Caco-2 (cell line): ENCODE measurements at regions not wholly inside any gene's neighbourhood (a gene's known extent, or its start where the extent isn't known, plus 50 kb on each side); places are given as distances from the start of the nearest gene placed in this dataset.
A peak's percentile ranks its signal among the peaks of the same experiment; 100 is the strongest.

Experiments used
- BruUV-seq: library from RNA; stranded (reverse); fragments of 400-500 nt; replicated peaks from 2 replicates; lab custom pipeline; 2021; lab: Mats Ljungman, UMichigan
- CTCF ChIA-PET: fragments of 300-600 bp; sonication (Branson Sonifier 250); formaldehyde crosslinking; loops from one replicate; lab custom pipeline; 2022; ENCODE audit warnings: antibody characterized with exemption; lab: Charles Lee
- POLR2A ChIA-PET: fragments of 300-600 bp; sonication (Branson Sonifier 250); formaldehyde crosslinking; loops from one replicate; lab custom pipeline; 2022; ENCODE audit warnings: antibody characterized with exemption; lab: Charles Lee
- DNase-seq, 2 experiments: peaks; one replicate each; pipeline versions ENCODE4 v3.0.0 to v3.0.0-alpha.2; 2020 to 2022
- H3K27me3 ChIP-seq: replicated peaks from 2 replicates; pipeline ENCODE4 v1.6.0; 2011; ENCODE audit warnings: low read length; ENCODE audit not compliant: control insufficient read depth, insufficient read depth
- H3K36me3 ChIP-seq: 2 replicates; pipeline ENCODE4 v1.5.1; 2011; ENCODE audit warnings: low read length; ENCODE audit not compliant: control insufficient read depth, insufficient read depth
- H3K4me1 ChIP-seq: fragments of 250-450 bp; sonication (Bioruptor Pico); 2 replicates; pipeline ENCODE4 v1.5.1; 2020; ENCODE audit warnings: mild to moderate bottlenecking
- H3K4me3 ChIP-seq: 2 replicates; pipeline ENCODE4 v1.5.1; 2011; ENCODE audit warnings: low read depth, mild to moderate bottlenecking, control low read depth, low read length
- H3K9me3 ChIP-seq: fragments of 250-450 bp; sonication (Bioruptor Pico); 2 replicates; pipeline ENCODE4 v1.5.1; 2020; ENCODE audit warnings: mild to moderate bottlenecking, moderate library complexity
- H3K27ac Mint-ChIP-seq: one replicate; pipeline ENCODE4 v1.8.0; 2022; ENCODE audit warnings: mixed read lengths; ENCODE audit not compliant: unreplicated experiment
- H3K27me3 Mint-ChIP-seq: one replicate; pipeline ENCODE4 v1.8.0; 2022; ENCODE audit warnings: mixed read lengths; ENCODE audit not compliant: insufficient read depth, unreplicated experiment
- H3K36me3 Mint-ChIP-seq: one replicate; pipeline ENCODE4 v1.8.0; 2022; ENCODE audit warnings: mild to moderate bottlenecking, mixed read lengths; ENCODE audit not compliant: insufficient read depth, unreplicated experiment
- H3K4me1 Mint-ChIP-seq: one replicate; pipeline ENCODE4 v1.8.0; 2022; ENCODE audit warnings: low read depth, mixed read lengths; ENCODE audit not compliant: unreplicated experiment
- H3K4me3 Mint-ChIP-seq: one replicate; pipeline ENCODE4 v1.8.0; 2022; ENCODE audit warnings: mild to moderate bottlenecking, moderate library complexity, mixed read lengths; ENCODE audit not compliant: unreplicated experiment
- H3K9me3 Mint-ChIP-seq: one replicate; pipeline ENCODE4 v1.8.0; 2022; ENCODE audit warnings: mixed read lengths; ENCODE audit not compliant: unreplicated experiment
- CTCF ChIP-seq, 2 experiments: fragments of 200-600 bp in 1 of 2; IDR thresholded peaks; 1 replicate in 1 of 2; 2 replicates in 1 of 2; pipeline versions ENCODE4 v1.5.1 to v1.8.0; 2011 to 2022; ENCODE audit warnings: antibody characterized with exemption in 1 of 2, control low read depth in 1 of 2, inconsistent platforms in 1 of 2, low read depth in 1 of 2, low read length in 1 of 2, mild to moderate bottlenecking in 1 of 2, moderate library complexity in 1 of 2; ENCODE audit not compliant: insufficient read depth in 1 of 2, severe bottlenecking in 1 of 2, unreplicated experiment in 1 of 2
- intact Hi-C: fragments of 100-400 bp; cut with micrococcal nuclease; formaldehyde crosslinking; loops from one replicate; pipeline ENCODE4 v1.10.0; 2022; ENCODE audit not compliant: unreplicated experiment

- no peaks in the 10 kb centered on the region for H3K36me3 Mint-ChIP-seq
- H3K4me1 ChIP-seq, result no peaks in the 10 kb centered on the region
- ChIA-PET POLR2A (no interaction called here), CTCF (no interaction called here)
- peaks cover 11% of the 10 kb centered on the region for H3K27me3 Mint-ChIP-seq
- peak in 1 of 2 experiments; percentile 33 for DNase-seq
- H3K4me3 Mint-ChIP-seq, result no peak overlapping the region
- no peak overlapping the region for H3K4me3 ChIP-seq
- no peaks in the 10 kb centered on the region for H3K36me3 ChIP-seq
- no peaks in the 10 kb centered on the region for H3K27me3 ChIP-seq
- H3K27ac Mint-ChIP-seq, result no peak overlapping the region
- peaks cover 6% of the 10 kb centered on the region; the same call in 1 of the 2 replicates for H3K9me3 ChIP-seq
- H3K4me1 Mint-ChIP-seq, result peaks cover 8% of the 10 kb centered on the region
- peaks cover 26% of the 10 kb centered on the region for H3K9me3 Mint-ChIP-seq
- intact Hi-C loops, result no loop called here
- no peak for TF ChIP-seq CTCF (IDR thresholded peaks at IDR 0.05; ENCODE audit: insufficient read depth in 1 of 2, low read depth in 1 of 2, low read length in 1 of 2, severe bottlenecking in 1 of 2, unreplicated experiment in 1 of 2)
- no TSS peak for BruUV-seq
Measured at GRCh38 chr20:58585753-58586540, 65.1 kb upstream of the STX16 start.

DNA sequence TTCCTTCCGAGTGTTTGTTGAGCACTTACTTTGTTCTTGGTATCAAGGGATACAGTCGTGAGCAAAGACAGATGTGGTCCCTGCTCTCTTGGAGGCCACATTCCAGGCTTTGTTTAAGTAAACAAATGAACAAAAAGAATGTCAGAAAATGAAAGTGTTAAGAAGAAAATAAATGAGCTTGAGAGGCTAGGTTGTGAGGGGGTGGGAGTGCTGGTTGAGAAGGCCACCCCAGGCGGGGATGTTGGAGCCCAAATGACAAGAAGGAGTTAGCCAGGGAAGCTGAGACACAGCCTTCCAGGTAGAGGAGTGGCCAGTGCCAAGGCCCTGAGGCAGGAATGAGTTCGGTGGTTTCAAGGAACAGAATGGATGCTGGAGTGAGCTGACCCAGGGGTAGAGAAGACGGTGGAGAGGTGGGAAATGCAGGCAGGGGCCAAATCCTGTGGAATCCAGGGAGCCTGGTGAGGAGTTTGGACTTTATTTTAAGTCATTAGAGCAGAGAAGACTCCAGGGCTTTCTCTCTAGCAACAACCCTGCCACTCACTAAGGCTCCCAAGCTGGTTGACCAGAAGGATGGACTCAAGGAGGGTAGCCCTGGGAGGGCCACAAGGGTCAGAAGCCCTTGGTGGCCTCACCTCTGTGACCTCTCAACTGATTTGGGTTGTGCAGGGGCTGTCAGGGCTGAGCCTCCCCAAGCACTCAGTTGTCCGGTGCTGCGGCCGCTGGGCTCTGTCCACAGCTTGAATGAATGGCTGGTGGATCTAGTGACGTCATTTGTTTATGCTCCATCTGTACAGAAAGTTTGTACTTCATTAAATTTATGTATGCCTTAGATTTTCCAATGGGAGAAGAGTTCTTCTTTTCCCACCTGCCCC, 66.0 kb upstream of the STX16 start:
- CTCF ChIA-PET, result interaction anchor here (0.5 kb wide), 1 partner anchor 64 kb away, joined by 3 read pairs; no protein-coding TSS in a partner anchor
- no peak overlapping the region for H3K4me3 Mint-ChIP-seq

More for the DNA sequence above, 66.0 kb upstream of the STX16 start:
- Histone ChIP-seq H3K36me3 (no peaks in the 10 kb centered on the region), H3K27me3 (no peaks in the 10 kb centered on the region), H3K4me1 (no peaks in the 10 kb centered on the region), H3K9me3 (peaks cover 7% of the 10 kb centered on the region; the same call in 1 of the 2 replicates), H3K4me3 (no peak overlapping the region)
- Mint-ChIP-seq H3K27ac (no peak overlapping the region), H3K27me3 (peaks cover 10% of the 10 kb centered on the region), H3K9me3 (peaks cover 26% of the 10 kb centered on the region), H3K4me1 (peaks cover 8% of the 10 kb centered on the region), H3K36me3 (no peaks in the 10 kb centered on the region)
- no TSS peak for BruUV-seq
- POLR2A ChIA-PET, result no interaction called here
- no peak for TF ChIP-seq CTCF (IDR thresholded peaks at IDR 0.05; ENCODE audit: insufficient read depth in 1 of 2, low read depth in 1 of 2, low read length in 1 of 2, severe bottlenecking in 1 of 2, unreplicated experiment in 1 of 2)
- DNase-seq, result peak in 1 of 2 experiments; percentile 35
- intact Hi-C loops, result no loop called here
